ENCODE measurements at regions not wholly inside any gene's neighbourhood (a gene's known extent, or its start where the extent isn't known, plus 50 kb on each side); places are given as distances from the start of the nearest gene placed in this dataset.
"Not testable (repeated sequence)": the region's sequence is repeated elsewhere in the genome, so short reads cannot be mapped to it uniquely, and the experiment has no call there.

- DNase-seq, result peak; percentile 71
Observed at GRCh38 chr13:44848920-44849676, 140.2 kb downstream of the NUFIP1 start.

- not testable (repeated sequence) for DNase-seq
Observed at GRCh38 chr13:44845281-44846058, 143.8 kb downstream of the NUFIP1 start.

GRCh38 chr13:44844786-44845185 lies 144.5 kb downstream of the NUFIP1 start:
- DNase-seq, result no peak

GRCh38 chr13:44843403-44843802 lies 145.9 kb downstream of the NUFIP1 start:
- no peak for DNase-seq

GRCh38 chr13:44842158-44842557 lies 147.1 kb downstream of the NUFIP1 start:
- no peak for DNase-seq

GRCh38 chr13:44840131-44840530 lies 149.1 kb downstream of the NUFIP1 start:
- DNase-seq, result no peak

GRCh38 chr13:44837250-44837649 lies 152.0 kb downstream of the NUFIP1 start:
- no peak for DNase-seq

- no peak for DNase-seq
Observed at GRCh38 chr13:44834404-44834803, 154.9 kb downstream of the NUFIP1 start.

- DNase-seq, result no peak
Observed at GRCh38 chr13:44833626-44834025, 155.6 kb downstream of the NUFIP1 start.

GRCh38 chr13:44833139-44833538 lies 156.1 kb downstream of the NUFIP1 start:
- no peak for DNase-seq

- DNase-seq, result peak; percentile 71
Observed at GRCh38 chr13:44826591-44827350, 162.5 kb downstream of the NUFIP1 start.

GRCh38 chr13:44825953-44826352 lies 163.3 kb downstream of the NUFIP1 start:
- peak; percentile 65 for DNase-seq

GRCh38 chr13:44823555-44823954 lies 165.7 kb downstream of the NUFIP1 start:
- DNase-seq, result not testable (repeated sequence)

GRCh38 chr13:44822291-44822690 lies 167.0 kb downstream of the NUFIP1 start:
- DNase-seq, result no peak

GRCh38 chr13:44819772-44820171 lies 169.5 kb downstream of the NUFIP1 start:
- no peak for DNase-seq

GRCh38 chr13:44819245-44819644 lies 170.0 kb downstream of the NUFIP1 start:
- no peak for DNase-seq

- no peak for DNase-seq
Observed at GRCh38 chr13:44818428-44818827, 170.8 kb downstream of the NUFIP1 start.

- DNase-seq, result no peak
Observed at GRCh38 chr13:44818016-44818415, 171.3 kb downstream of the NUFIP1 start.

- no peak for DNase-seq
Observed at GRCh38 chr13:44817131-44817671, 172.1 kb downstream of the NUFIP1 start.

- no peak for DNase-seq
Observed at GRCh38 chr13:44816701-44817100, 172.6 kb downstream of the NUFIP1 start.

- no peak for DNase-seq
Observed at GRCh38 chr13:44815623-44816022, 173.6 kb downstream of the NUFIP1 start.

- DNase-seq, result no peak
Observed at GRCh38 chr13:44814836-44815235, 174.4 kb downstream of the NUFIP1 start.
